Stimulated activated CD4-positive, alpha-beta T cell treated with anti-CD3 and anti-CD28 coated beads, Interleukin-4, amount 100 ng/mL, for 1 hour (primary cell): ENCODE measurements at regions not wholly inside any gene's neighbourhood (a gene's known extent, or its start where the extent isn't known, plus 50 kb on each side); places are given as distances from the start of the nearest gene placed in this dataset.

Source experiments
- DNase-seq: peaks from one replicate; pipeline ENCODE4 v3.0.0-alpha.2; 2020

DNA sequence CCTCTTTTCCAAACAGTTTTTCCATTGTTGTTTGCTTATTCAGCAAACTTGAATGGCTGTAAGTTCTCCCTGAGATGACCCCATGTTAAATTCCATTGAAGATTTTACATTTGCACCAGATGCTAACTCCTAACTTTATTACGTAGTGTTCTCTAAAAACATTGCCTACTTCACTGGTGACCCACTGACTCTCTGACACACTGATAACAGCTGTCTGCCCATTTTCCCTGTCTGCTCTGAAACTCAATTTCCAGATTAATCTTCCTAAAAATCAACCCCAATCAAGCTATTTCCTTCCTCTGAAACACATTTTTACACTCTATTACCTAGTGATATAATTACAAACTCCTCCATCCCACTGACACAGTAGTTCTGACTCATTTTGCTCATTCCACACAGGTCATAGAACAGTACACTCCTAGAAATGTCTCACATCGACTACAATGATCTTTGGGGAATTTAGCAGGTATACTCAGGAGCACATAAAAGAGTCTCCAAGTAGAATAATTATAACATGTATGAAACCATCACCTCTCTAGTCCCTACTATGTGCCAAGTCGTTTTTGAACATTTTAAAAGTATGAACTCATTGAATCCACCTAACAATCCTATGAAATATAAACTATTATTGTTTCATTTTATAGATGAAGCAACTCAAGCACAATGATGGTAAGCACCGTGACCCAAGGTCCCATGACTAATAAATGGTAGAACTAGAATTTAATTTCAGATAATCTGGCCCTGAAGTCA lies 210.9 kb downstream of the SLIT2 start:
- no peak for DNase-seq

DNA sequence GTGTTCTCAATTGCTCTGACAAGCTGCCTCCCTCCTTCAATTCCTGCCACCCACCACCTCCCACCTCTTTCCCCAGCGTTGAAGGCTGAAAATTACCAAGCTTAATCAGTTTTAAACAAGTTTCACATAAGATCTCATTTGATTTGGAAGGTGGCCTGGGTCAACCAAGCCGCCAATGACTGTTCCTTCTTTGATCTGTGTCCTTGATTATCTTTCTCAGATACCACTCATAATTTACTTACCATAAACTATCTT lies 211.4 kb downstream of the SLIT2 start:
- no peak for DNase-seq

DNA sequence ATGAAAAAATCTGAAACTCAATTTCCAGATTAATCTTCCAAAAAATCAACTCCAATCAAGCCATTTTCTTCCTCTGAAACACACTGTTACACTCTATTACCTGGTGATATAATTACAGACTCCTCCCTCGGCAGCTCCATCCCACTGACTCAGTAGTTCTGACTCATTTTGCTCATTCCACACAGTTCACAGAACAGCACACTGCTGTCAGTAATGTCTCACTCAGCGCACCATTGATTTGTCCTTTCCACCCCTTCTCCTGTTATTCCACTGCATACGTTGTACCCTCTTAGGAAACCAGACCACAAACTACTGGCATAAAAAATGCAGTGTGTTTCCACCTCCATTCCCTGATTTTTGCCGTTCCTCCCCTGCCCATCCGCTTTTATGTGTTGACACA lies 212.7 kb downstream of the SLIT2 start:
- no peak for DNase-seq

DNA sequence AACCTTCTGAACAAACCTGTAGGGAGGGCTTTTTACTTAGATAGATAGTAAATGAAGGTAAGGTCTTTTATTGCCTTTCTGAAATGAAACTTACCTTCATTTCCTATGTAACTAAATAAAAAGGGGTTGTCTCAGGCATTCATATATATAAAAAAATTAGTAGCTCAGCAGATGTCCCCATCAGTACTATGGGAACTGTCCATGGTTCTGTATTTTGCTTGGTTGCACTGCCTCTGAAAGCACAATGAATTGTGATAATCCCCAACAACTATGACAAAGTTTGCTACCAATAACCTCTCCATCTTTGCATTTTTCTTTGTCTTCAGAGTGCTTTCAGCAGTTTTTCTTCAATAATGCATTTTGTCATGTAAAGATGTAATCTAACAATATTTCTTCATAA lies 222.4 kb downstream of the SLIT2 start:
- DNase-seq, result no peak

DNA sequence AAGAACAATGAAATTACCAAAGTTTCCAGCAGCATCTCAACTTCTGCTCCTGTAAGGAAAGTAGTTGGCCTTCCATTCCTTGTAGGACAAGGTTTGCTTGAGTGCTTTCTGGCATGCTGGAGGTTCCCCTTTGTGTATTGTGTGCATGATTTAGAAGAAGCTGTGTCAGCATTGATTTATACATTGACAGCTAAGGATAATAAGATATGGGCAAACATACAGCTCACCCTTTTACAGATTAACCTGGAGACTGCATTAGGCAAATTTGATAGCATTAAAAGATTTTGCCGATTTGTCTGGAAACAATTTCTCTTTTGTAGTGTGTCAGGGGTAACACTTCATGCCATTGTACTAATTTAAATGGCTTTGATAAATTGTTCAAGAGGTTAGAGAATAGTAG lies 221.8 kb upstream of the PACRGL start:
- DNase-seq, result no peak

DNA sequence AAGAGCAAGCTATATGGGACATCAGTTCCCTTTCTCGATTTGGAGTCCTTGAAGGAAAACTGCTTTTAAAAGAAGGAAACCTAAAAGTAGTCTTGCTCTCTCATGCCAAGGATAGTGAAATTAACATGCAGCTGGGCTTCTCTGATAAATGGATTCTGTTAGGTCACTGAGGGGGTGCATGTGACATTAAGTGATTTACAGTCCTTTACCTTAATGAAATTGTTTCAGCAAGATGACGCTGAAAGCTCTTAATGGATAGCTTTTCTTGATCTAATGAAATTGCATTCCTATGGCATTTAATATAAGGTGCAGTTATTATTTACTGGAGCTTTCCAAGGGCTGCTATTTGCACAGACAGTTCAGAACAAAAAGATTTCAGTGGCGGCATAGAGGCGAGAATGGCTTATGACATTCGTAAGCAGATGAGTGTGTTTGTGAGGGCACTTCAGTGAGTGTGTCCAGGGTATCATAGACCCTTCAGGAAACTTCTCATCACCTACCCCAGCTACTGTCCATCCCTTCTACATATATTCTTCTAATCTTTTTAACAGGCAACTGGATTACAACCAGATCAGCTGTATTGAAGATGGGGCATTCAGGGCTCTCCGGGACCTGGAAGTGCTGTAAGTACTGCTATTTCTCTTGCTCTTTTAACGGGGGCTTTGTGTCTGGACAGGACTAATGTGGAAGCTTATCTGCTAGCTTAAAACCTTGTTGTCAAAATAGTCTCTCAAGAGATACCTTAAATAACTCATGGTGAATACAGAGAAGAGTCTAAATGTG lies 219.9 kb upstream of the PACRGL start:
- DNase-seq, result no peak

DNA sequence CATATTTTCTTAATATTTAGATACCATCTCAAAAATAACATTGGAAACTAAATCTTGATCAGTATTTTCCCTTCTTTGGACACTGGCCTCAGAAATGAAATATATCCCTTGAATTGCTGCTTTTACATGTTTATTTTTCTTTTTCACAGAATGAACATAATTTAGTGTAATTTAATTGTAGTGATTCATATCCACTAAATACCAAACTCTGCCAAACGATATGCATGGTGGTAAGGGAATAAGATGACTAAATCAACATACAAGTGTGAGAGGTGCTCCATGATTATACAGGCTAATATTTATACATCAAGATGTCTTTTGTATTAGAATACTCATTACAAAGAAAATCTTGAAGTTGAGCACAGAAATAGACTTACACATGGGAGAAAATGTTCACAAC lies 216.8 kb upstream of the PACRGL start:
- DNase-seq, result no peak

DNA sequence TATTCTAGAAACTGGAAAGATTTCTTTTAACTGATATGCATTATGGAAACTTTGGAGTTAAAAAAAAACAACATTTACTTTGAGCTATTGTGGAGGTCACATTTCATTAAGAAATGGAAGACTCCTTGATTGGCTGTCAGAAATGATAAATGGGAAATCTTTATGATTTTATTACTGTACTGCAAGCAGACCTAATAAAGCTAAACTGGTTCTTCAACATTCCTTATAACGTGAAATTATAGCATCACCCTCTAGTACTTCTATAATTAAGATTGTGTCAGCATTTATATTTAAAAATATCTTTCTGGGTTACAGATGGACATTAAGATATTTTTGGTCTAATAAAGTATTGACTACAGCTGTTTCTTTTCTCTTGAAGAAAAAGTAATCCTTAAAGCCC lies 213.8 kb upstream of the PACRGL start:
- DNase-seq, result no peak

DNA sequence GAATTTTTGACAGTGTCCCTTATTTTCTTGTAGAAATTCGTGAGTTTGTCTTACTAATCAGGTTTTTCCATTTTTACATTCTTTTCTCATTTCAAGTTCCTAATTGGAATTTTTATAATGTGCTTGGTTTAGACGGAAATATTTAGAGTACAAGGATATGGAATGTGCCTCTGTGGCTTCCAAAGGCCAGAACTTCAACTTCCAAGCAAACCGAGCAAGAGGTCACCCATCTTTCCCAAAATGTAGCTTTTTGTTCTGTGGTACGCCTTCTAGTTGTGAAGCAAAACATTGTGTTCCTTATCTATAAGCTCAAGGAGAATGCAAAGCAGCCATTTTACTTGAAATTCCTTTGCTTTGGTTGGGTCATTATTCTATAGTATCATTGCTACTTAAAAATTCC lies 212.8 kb upstream of the PACRGL start:
- no peak for DNase-seq

DNA sequence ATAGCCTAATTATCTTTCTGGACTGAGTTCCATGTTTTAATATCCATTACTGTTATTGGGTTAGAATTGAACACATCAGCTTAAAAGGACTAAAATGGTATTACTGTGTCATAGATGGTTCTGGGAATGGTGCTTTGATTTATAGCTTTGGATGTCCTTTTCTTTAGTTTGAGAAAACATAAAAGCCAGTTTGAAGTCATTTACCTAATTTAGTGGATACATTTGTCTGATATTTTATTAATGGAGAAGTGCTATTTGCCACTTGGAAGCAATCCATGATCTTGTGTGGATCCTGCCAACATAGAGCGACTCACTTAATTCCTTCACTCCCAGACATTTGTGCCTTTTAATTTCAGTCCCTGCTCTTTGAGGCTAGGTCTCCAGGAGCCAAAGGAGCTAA lies 212.4 kb upstream of the PACRGL start:
- DNase-seq, result no peak

DNA sequence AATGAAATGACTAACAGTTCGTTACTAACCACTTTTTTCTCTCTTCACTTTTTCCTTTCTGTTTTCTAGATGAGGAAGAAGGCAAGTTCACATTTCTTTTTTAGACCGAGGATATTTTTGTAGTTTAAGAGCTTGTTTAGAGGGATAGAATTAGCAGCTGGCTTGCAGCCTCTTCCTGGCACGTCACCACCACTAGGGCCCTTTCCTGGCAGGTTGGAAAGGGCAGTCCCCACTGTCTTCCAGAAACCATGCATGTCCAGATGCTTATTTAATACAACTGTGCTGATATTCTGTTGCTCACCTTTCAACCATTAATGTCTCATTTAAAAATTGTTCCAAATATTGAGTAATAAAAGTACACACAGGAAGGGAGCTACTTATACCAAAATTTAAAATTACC lies 209.5 kb upstream of the PACRGL start:
- no peak for DNase-seq

DNA sequence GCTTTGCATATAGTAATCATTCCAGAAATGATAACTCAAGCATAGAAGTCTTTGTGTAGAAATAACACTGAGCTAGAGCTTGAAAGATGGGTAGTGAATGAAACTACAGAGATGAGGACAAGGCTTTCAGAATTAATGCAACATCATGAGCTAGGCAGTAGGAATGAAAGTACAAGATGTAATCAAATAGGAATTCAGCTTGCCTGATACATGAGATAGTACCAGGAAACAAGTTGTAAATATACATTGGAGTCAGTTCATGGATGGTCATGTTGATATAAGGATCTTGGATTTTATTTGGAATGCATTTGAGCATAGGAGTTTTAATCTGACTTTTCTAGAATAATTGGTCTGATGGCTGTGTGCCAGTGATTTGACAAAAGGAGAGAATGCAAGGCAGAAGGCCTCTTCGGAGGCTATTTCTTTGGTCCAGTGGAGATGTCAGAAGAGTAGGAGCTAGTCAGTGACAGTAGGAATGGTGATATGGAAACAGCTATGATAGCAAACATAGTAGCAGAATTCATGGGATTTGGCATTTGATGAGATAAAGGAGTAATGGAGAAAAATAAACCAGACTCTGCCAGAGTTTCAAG lies 206.4 kb upstream of the PACRGL start:
- DNase-seq, result no peak

DNA sequence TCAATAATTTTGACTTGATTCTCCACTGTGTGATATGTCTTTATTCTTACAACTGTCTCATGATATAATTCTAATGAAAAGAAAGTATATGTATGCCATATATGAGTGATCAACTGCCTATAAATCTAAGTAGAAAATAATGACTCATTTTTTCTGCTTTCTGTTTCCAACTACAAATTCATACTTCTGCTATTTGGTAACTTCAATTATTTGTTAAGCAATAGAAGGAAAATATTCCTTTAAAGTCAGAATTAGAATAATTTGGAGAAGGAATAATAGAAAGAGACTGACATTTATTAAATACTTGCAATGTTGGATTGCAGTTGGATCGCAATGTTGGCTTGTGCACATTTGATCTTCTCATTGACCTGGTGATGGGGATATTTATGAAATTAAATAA lies 204.2 kb upstream of the PACRGL start:
- DNase-seq, result no peak

DNA sequence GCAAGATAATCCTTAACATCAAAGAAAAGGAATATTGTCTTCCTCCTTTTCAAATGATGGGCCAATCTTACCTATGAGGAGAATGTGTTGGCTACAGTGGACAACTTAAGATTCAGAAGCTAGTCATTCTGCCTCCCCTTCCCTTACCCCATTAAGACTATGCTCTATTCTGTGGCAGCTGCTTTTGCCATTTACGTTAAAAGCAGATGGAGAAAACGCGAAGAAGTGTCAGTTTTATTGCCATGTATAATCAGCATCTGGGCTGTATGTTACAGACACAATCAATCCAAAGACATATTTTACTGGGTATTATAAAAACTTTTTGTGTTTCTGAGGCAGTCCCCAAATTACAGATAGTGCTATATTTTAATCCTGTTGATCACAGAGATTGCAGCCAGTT lies 196.1 kb upstream of the PACRGL start:
- DNase-seq, result no peak

DNA sequence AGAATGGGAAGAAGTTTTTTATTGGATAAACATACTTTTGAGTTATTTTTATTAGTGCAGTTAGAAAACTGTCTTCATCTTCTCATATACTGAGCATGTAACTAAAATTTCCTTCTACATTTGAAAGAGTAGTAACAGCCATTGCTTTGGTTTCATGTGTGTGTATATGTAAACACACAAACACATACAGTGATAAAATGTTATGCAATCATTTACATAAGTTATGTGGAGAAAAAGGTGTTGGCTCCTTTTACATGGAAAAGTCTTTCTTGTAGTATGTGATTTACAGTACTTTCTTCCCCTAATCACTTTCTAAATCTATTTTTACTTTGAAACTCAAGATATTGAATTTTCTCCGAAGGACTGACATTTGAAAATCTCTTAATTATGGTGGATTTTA lies 194.3 kb upstream of the PACRGL start:
- no peak for DNase-seq

DNA sequence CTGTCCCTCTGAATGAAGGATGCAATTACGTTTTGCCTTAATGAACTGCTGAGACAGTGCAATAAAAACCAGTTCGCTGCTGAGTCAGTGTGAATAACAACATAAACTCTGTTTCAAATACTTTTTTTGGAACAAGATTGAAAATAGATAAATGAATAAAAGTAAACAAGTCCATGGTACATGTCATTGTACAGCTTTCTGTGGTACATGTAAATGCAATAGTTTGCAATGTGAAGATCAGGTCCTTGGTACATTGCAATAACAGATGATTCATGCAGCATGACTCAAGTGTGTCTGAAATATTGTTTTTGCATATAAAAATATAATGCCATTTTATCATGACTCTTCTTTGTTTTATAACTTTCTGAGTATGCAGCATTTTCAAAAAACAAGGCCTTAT lies 193.4 kb upstream of the PACRGL start:
- DNase-seq, result no peak

DNA sequence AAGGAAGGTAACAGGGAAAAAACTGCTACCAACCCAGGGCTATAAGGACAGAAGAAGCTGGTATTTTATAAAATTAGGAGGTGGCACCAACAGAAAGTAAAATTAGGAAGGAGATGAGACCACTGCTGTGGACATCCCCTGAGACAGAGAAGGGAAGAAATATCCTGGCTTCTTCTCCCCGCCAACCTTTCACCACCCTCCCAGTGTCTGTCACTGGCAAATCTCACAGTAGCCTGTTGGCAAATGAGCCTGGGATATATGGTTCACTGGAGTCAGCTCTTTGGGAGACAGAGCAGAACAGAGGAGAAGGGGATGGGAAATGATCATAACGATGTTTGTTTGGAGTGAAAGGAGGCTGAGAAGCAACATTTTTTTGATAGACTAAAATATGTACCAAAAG lies 190.9 kb upstream of the PACRGL start:
- DNase-seq, result no peak

DNA sequence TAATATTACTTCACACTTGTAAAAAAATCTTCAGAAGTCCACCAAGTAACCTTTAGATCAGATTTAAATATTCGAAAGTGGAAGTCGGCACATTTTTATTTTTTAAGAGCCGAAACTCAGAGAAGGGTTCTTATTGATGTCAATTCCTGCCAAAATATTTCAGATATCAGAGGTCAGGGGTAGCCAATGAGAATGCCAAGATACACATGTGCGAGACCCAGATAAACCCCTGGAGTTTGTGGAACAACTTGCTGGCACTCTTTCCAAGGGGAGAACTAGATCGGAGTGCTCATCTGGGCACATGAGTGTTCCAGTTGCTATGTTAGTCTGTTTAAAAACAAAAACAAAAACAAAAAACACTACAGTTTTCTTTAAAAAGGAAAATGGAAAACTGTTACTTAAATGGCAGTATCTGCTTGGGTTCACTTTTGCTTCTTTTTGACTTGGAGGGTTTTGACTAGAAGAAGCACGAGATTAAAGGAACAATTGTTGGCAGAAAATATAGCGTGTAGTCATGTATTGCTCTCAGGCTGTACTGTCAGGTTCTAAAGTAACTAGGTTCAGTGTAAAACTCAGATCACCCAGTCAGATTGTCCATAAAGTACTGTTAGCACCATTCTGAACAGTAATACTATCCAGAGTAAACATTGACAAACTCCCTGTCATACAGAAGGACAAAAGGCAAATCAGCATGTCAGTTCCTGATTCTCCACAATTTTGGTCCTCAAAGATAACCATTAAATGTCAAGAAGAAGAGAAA lies 188.0 kb upstream of the PACRGL start:
- no peak for DNase-seq

DNA sequence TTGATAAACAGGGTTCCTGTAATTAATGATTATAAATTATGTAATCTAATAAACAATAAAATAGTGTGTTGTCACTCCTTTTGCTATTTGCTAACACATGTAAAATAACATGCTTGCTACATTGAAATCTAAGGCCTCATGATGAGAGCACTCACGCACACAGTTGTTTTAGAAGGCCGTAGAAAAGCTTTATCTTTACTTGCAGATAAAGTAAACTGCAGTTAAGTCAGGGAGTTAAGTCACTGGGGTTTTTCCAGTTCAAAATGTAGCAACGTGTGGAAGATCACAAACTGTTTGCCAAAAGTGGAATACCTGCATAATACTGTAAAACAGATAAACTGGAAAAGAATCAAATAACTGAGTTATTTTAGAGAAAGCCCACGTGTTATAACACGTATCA lies 187.3 kb upstream of the PACRGL start:
- no peak for DNase-seq

DNA sequence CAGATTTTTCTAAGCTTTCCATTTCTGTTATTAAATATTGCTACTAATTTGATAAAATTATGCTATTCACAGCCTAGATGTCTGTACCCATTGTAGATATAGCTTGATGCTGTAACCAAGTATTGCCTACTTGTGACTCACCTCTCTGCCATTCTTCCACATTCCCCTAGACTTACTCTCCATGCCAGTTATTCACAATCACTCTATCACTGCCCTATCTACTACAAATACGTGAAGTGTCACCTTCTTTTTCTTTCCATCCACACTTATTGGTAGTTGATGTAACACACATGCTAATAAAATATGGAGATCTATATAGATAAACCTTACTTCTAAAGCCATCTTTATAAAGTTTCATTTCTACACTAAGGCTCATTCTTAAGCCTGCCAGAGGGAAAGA lies 179.4 kb upstream of the PACRGL start:
- no peak for DNase-seq

DNA sequence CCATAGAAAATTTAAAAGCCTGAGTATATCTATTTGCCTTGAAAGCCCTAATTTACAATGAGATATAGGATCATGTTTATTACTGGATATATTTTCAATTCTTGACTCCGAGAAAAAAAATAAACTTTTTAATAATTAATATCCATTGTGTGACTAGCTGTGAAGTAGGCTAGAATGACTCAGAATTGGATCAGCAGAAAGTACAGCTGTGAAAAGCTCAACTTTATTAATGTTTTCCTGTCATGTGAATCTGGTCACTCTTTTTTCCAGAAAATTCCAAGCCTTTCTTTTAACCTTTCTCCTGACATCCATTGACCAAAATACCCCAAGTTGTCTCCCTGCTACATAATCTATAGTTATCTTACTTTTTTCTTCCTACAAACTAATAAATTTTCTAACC lies 171.8 kb upstream of the PACRGL start:
- no peak for DNase-seq

DNA sequence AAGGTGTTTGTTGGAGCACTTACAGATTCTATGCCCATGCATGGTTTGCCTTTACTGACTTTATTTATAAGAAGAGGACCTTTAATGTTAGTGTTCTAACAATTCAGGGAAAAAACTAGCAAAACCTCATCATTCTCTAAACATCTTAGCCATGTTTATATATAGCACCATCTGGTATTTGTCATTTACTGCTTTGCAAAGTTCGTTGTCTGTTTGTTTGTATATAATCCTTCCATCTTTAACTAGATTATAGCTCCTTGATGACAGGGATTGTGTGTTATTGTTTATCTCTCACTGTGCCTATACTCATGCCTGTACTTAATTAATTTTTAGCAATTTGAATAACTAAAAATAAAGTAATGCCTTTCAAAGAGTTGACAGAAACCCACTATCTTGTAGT lies 170.6 kb upstream of the PACRGL start:
- no peak for DNase-seq

DNA sequence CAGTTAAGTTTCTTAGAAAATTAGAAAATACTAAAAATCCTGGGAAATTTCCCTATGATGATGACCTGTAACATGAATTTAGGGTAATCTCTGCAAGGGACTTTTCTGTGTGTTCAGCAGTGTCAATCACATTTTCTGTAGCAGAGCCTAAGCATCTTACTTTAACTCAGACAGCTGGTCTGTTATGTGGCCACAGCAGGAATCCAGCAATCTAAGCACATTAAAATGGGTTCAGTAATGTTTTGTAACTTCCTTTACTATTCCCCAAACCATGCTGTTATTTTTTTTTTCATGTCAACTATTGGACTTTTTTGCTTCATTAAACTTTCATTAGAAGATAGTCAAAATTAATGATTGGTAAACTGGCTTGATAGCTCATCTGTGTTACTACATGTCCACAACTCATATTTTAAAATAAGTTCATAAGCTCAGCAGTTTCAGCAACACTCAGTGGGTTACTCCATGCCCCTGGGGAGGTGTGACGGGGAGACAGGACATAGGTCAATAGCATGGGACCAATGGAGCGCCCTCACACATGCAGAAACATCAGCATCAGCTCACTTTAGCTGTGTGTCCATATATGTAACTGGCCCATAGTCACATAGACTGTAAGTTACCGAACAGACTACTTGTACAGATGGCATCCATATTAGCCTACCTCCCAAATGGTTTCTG lies 168.0 kb upstream of the PACRGL start:
- no peak for DNase-seq
